GM19468 (cell line): ENCODE measurements at regions not wholly inside any gene's neighbourhood (a gene's known extent, or its start where the extent isn't known, plus 50 kb on each side); places are given as distances from the start of the nearest gene placed in this dataset.
"Not testable (repeated sequence)": the region's sequence is repeated elsewhere in the genome, so short reads cannot be mapped to it uniquely, and the experiment has no call there.

Experiments
- ATAC-seq: cut with Tn5 transposase; IDR thresholded peaks from one replicate; pipeline ENCODE4 v1.9.1; 2021; ENCODE audit warnings: mild to moderate bottlenecking, moderate library complexity, moderate number of reproducible peaks; ENCODE audit not compliant: unreplicated experiment; ENCODE audit errors: extremely low read depth

- no peak for ATAC-seq
Measured at GRCh38 chr11:38339835-38340440, 1741.9 kb upstream of the RAG2 start.

GRCh38 chr11:38338022-38338421 lies 1740.0 kb upstream of the RAG2 start:
- not testable (repeated sequence) for ATAC-seq

GRCh38 chr11:38332046-38332445 lies 1734.0 kb upstream of the RAG2 start:
- ATAC-seq = no peak

- no peak for ATAC-seq
Measured at GRCh38 chr11:38330578-38330977, 1732.5 kb upstream of the RAG2 start.

DNA sequence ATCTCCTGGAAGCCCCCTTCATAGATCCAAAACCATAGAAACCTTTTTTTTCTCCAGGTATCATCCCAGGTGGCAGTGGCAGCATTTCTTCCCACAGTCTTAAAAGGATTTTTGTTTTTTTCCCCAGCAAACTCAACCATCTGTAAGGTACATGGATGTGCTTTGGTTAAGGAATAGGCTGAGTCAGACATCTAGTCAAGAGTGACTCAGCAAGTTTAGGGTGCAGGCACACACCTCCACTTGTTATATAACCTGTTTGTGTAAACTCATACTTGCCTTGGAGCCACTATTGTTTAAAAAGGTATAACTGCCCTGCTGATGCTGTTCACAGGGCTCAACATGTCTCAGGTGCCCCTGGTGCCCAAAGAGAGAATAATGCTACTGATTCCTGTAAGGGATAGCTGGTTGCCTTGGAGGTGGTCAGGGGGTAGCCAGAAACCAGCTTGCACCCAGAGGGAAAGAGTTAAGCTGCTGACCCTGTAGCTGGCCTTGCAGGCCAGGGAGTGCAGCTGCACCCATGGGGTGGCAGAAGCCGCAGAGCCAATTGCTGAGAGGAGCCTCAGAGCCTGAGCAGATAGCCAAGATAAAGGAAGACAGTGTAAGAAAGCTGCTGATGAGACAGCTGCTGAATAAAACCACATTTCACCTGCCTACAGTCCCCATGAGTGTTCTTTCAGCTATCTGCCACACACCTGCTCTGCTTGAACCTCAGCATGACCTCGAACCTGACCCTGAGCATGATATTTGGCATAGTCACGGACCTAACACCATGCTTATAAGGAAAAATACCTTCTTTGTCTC lies 1726.1 kb upstream of the RAG2 start:
- ATAC-seq = no peak

DNA sequence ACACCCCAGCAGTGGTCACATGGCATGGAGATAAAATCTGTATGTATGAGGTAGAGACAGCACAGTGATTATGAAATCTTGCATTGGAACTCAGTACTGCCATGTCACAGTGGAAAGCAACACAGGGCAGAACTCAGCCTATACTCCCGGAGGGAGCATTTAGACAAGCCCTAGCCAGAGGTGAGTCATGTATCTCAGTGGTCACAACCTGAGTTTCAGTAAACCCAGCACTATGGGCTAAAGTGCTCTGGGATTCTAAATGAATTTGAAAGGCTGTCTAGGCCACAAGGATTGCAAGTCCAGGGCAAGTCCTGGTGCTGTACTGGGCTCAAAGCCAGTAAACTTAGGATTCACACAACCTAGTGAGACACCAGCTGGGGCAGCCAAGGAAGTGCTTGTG lies 1717.1 kb upstream of the RAG2 start:
- no peak for ATAC-seq

GRCh38 chr11:38307455-38307854 lies 1709.4 kb upstream of the RAG2 start:
- no peak for ATAC-seq

- ATAC-seq = no peak
Measured at GRCh38 chr11:38305682-38306081, 1707.6 kb upstream of the RAG2 start.

GRCh38 chr11:38304926-38305325 lies 1706.9 kb upstream of the RAG2 start:
- no peak for ATAC-seq

DNA sequence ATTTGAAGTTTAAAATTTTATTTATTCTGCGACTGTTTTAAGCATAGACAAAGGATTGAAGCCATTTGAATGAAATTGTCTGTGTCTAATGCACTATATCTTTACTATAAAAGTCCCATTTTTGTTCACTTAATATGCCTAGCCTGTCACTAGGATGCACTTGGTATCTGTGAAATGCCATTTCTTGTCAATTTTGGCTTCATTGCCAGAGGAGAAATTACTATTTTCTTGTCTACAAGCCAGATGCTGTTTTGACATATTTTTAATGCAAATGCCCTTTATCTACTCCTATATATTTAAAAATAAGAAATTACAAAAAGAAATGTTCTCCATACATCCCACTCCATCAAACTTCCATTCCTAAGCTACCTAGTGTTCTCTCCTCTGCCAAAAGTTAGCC lies 1704.5 kb upstream of the RAG2 start:
- no peak for ATAC-seq

- no peak for ATAC-seq
Measured at GRCh38 chr11:38300570-38300969, 1702.5 kb upstream of the RAG2 start.

- no peak for ATAC-seq
Measured at GRCh38 chr11:38296211-38296776, 1698.3 kb upstream of the RAG2 start.

DNA sequence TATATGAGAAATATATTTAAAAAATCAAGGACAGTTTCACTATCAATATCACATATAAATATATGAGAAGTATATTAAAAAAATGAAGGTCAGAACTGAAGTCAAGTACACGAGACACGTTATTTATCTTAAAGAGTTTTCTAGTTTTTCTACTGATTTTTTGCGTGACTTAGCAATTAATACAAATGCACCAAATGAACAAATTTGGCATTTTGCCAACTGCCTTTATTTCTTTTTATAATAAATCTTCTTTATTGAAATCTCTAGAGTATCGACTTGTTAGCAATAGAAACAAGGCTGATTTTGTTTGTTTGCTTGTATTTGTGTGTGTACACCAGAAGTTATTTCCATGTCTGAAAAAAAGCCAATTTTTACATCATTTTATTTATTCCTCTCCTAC lies 1684.7 kb upstream of the RAG2 start:
- no peak for ATAC-seq

- ATAC-seq = no peak
Measured at GRCh38 chr11:38278457-38279141, 1680.6 kb upstream of the RAG2 start.

DNA sequence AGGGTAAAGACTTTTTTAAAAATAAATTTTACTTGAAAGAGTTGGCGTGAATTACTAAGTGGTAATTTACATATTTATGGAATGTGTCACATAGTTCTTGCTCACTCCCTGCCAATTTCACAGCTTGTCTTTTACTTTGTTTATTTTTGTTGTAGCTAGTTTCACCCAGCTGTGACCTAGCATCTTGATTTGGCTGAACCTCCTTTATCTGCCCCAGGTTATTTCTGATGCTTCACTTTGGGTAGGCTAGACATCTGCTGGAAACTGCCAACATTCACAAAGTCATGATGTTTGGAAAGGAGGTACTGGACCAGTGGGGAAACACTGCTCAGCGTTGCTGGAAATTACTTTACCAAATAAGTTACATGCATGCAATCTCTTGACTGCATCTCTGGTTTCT lies 1676.0 kb upstream of the RAG2 start:
- ATAC-seq = no peak

- ATAC-seq = no peak
Measured at GRCh38 chr11:38272376-38272775, 1674.3 kb upstream of the RAG2 start.

GRCh38 chr11:38266691-38267090 lies 1668.7 kb upstream of the RAG2 start:
- no peak for ATAC-seq

DNA sequence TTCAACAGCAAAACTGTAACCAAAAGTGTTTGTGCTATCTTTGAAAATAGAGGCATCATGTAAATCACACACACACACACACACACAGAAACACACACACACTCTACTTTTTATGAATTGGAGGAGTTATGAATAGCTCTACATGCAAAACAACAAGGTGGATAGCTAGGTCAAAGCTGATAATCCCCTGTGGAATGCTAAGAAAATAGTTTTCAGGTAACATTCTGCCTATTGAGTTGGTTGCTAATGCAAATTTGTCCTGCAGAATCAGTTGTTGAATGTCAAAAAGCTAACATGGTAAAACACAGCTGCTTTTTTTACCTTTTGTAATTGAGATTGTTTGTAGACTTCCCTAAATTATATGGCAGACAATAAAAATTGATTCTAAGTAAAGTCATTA lies 1658.4 kb upstream of the RAG2 start:
- no peak for ATAC-seq

DNA sequence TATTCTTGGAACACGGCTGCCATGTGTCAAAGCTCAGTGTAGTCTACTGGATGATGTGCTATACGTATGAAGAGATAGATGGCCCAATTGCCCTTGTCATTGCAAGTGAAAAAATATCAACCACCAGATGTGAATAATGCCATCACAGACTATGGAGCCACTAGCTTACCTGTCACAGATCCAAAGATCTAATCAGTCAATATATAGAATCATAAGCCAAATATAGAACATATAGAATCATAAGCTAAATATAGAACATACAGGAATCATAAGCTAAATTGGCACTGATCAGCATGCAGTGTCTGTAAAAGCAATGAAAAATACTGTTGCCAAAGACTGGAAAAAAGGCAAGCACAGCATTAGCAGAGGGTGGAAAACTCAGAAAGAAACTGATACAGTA lies 1656.9 kb upstream of the RAG2 start:
- no peak for ATAC-seq

DNA sequence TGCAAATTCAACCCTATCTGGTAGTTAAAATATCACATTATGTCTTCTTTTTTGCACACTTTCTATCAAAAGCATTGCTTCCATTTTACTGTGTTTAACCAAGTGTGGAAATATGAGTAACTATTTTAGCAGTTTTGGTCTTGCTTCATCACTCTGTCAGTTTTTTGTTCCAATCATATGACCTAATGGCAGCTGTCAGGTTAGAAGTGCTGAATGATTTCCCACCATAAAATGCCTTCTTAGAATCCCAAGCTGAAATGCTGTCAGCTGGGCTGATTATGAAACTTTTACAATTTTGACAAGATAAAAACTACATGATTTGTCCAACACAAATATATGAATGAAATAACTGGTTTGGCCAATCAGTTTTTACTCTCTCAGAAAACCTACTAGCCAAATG lies 1654.6 kb upstream of the RAG2 start:
- ATAC-seq = no peak

DNA sequence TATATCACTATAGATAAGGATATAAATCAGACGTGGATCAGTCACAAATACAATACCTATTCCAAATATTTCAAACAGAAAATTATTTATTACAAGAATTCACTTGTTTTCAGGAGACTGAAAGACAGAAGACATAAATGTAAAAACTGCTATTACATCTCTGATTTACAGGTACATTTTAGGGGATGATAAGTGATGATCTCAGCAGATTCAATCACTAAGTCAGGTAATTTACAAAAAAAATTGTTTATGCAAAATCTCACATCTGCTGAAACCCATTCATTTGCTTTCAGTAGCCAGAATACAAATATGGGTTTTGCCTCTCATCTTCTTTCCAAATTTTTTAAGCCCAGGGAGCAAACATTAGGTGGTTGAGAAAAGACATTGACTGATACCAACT lies 1648.4 kb upstream of the RAG2 start:
- no peak for ATAC-seq
